CD4-positive, alpha-beta T cell (primary cell): ENCODE measurements at regions not wholly inside any gene's neighbourhood (a gene's known extent, or its start where the extent isn't known, plus 50 kb on each side); places are given as distances from the start of the nearest gene placed in this dataset.

ENCODE experiments used
- ATAC-seq: fragments of 200-7000 bp; cut with Tn5 transposase; one replicate; pipeline ENCODE4 v1.10.0; 2022; ENCODE audit warnings: mild to moderate bottlenecking; ENCODE audit not compliant: poor library complexity
- CTCF ChIA-PET: fragments of 350-600 bp; sonication (Branson Sonifier 250); formaldehyde crosslinking; loops from one replicate; lab custom pipeline; 2021; ENCODE audit warnings: antibody characterized with exemption, inconsistent platforms; lab: Charles Lee
- POLR2A ChIA-PET: fragments of 350-600 bp; sonication (Branson Sonifier 250); formaldehyde crosslinking; loops from one replicate; lab custom pipeline; 2021; ENCODE audit warnings: antibody characterized with exemption, inconsistent platforms; lab: Charles Lee
- DNase-seq, 14 experiments: peaks; one replicate each; pipeline ENCODE4 v3.0.0-alpha.2; 2013 to 2020; ENCODE audit warnings: mixed read lengths in 2 of 14
- H3K27ac ChIP-seq, 2 donors: one replicate each; pipeline versions ENCODE4 v1.5.1 to v1.7.0; 2013; ENCODE audit warnings: low read length in 2 of 2, low read depth in 1 of 2, mild to moderate bottlenecking in 1 of 2
- H3K27me3 ChIP-seq, 2 experiments: 1 replicate in 1 of 2; 2 replicates in 1 of 2; pipeline versions ENCODE4 v1.6.1 to v1.7.0; 2013; ENCODE audit warnings: low read length in 2 of 2, control low read depth in 1 of 2, mild to moderate bottlenecking in 1 of 2, moderate library complexity in 1 of 2; ENCODE audit not compliant: insufficient read depth in 2 of 2, control insufficient read depth in 1 of 2
- H3K36me3 ChIP-seq: one replicate; pipeline ENCODE4 v1.6.1; 2013; ENCODE audit warnings: low read length, control low read depth; ENCODE audit not compliant: insufficient read depth
- H3K4me1 ChIP-seq: one replicate; pipeline ENCODE4 v1.6.1; 2013; ENCODE audit warnings: low read length, control low read depth; ENCODE audit not compliant: insufficient read depth
- H3K4me3 ChIP-seq: one replicate; pipeline ENCODE4 v1.5.1; 2013; ENCODE audit warnings: mild to moderate bottlenecking, low read length, moderate library complexity
- H3K9me3 ChIP-seq, 2 experiments: 1 replicate in 1 of 2; 2 replicates in 1 of 2; pipeline versions ENCODE4 v1.6.1 to v1.7.0; 2013; ENCODE audit warnings: low read length in 2 of 2, mild to moderate bottlenecking in 2 of 2, control low read depth in 1 of 2, moderate library complexity in 1 of 2; ENCODE audit not compliant: control insufficient read depth in 1 of 2, insufficient read depth in 1 of 2
- H3K27ac Mint-ChIP-seq: one replicate; pipeline ENCODE4 v1.8.0; 2020; ENCODE audit warnings: mixed read lengths
- H3K27me3 Mint-ChIP-seq: one replicate; pipeline ENCODE4 v1.8.0; 2021; ENCODE audit warnings: mixed read lengths
- H3K36me3 Mint-ChIP-seq: one replicate; pipeline ENCODE4 v1.8.0; 2021; ENCODE audit warnings: low read depth, mixed read lengths
- H3K4me1 Mint-ChIP-seq: one replicate; pipeline ENCODE4 v1.8.0; 2021; ENCODE audit warnings: low read depth, mixed read lengths
- H3K4me3 Mint-ChIP-seq: one replicate; pipeline ENCODE4 v1.8.0; 2020; ENCODE audit warnings: mild to moderate bottlenecking, mixed read lengths
- H3K9me3 Mint-ChIP-seq: one replicate; pipeline ENCODE4 v1.8.0; 2020; ENCODE audit warnings: mixed read lengths
- intact Hi-C, 2 experiments: fragments of 100-400 bp; cut with DNase I in 1 of 2; cut with micrococcal nuclease in 1 of 2; formaldehyde crosslinking; loops; one replicate each; pipeline versions ENCODE4 v1.15.1 to v1.9.0; 2023 to 2025; cut with DNase I, micrococcal nuclease
- TF ChIP-seq, protein P1 (sequence below): fragments of 200-600 bp; IDR thresholded peaks from one replicate; pipeline ENCODE4 v1.8.0; 2022; ENCODE audit warnings: antibody characterized with exemption, mild to moderate bottlenecking

GRCh38 chr6:140436023-140436811 lies 1061.8 kb upstream of the CITED2 start:
- CTCF ChIA-PET, result no interaction called here
- TF ChIP-seq, protein P1, sequence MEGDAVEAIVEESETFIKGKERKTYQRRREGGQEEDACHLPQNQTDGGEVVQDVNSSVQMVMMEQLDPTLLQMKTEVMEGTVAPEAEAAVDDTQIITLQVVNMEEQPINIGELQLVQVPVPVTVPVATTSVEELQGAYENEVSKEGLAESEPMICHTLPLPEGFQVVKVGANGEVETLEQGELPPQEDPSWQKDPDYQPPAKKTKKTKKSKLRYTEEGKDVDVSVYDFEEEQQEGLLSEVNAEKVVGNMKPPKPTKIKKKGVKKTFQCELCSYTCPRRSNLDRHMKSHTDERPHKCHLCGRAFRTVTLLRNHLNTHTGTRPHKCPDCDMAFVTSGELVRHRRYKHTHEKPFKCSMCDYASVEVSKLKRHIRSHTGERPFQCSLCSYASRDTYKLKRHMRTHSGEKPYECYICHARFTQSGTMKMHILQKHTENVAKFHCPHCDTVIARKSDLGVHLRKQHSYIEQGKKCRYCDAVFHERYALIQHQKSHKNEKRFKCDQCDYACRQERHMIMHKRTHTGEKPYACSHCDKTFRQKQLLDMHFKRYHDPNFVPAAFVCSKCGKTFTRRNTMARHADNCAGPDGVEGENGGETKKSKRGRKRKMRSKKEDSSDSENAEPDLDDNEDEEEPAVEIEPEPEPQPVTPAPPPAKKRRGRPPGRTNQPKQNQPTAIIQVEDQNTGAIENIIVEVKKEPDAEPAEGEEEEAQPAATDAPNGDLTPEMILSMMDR, result no peak
- no peaks in the 10 kb centered on the region for H3K36me3 Mint-ChIP-seq

DNA sequence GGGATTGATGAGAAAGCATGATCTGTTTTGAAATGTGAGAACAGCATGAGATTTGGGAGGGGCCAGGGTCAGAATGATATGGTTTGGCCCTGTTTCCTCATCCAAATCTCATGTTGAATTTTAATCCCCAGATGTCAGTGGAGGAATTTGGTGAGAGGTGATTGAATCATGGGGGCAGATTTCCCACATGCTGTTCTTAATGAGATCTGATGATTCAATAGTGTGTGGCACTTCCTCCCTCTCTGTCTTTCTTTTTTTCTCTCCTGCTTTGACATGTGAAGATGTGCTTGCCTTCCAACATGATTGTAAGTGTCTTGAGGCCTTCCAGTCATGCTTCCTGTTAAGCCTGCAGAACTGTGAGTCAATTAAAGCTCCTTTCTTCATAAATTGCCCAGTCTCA lies 1060.3 kb upstream of the CITED2 start:
- CTCF ChIA-PET, result no interaction called here
- Histone ChIP-seq H3K36me3 (no peaks in the 10 kb centered on the region), H3K27me3 (no peaks in the 10 kb centered on the region), H3K9me3 (no peaks in the 10 kb centered on the region), H3K4me3 (no peak overlapping the region), H3K27ac (no peak overlapping the region), H3K4me1 (no peaks in the 10 kb centered on the region)
- no peak for DNase-seq
- H3K9me3 Mint-ChIP-seq, result no peaks in the 10 kb centered on the region
- no peaks in the 10 kb centered on the region for H3K27me3 Mint-ChIP-seq
- H3K4me1 Mint-ChIP-seq, result no peaks in the 10 kb centered on the region
- intact Hi-C loops, result no loop called here
- TF ChIP-seq, protein P1, result no peak
- POLR2A ChIA-PET, result no interaction called here
- H3K27ac Mint-ChIP-seq, result no peak overlapping the region
- ATAC-seq, result no peak
- no peak overlapping the region for H3K4me3 Mint-ChIP-seq
- H3K36me3 Mint-ChIP-seq, result no peaks in the 10 kb centered on the region

More at GRCh38 chr6:140436023-140436811, 1061.8 kb upstream of the CITED2 start:
- H3K9me3 ChIP-seq, result no peaks in the 10 kb centered on the region
- POLR2A ChIA-PET, result no interaction called here
- H3K4me1 ChIP-seq, result no peaks in the 10 kb centered on the region
- Mint-ChIP-seq H3K27ac (no peak overlapping the region), H3K4me1 (no peaks in the 10 kb centered on the region), H3K9me3 (no peaks in the 10 kb centered on the region), H3K27me3 (no peaks in the 10 kb centered on the region), H3K4me3 (no peak overlapping the region)
- no peak overlapping the region for H3K4me3 ChIP-seq
- ATAC-seq (no peak), DNase-seq (no peak)
- H3K36me3 ChIP-seq, result no peaks in the 10 kb centered on the region
- H3K27ac ChIP-seq, result no peak overlapping the region
- intact Hi-C loops, result no loop called here
- no peaks in the 10 kb centered on the region for H3K27me3 ChIP-seq

- Histone ChIP-seq H3K4me3 (no peak overlapping the region), H3K27me3 (no peaks in the 10 kb centered on the region), H3K36me3 (no peaks in the 10 kb centered on the region), H3K9me3 (no peaks in the 10 kb centered on the region), H3K4me1 (no peaks in the 10 kb centered on the region), H3K27ac (no peak overlapping the region)
- H3K4me3 Mint-ChIP-seq, result no peak overlapping the region
- DNase-seq, result no peak
- no peaks in the 10 kb centered on the region for H3K9me3 Mint-ChIP-seq
- no peaks in the 10 kb centered on the region for H3K27me3 Mint-ChIP-seq
- H3K4me1 Mint-ChIP-seq, result no peaks in the 10 kb centered on the region
- ATAC-seq, result no peak
- intact Hi-C loops, result no loop called here
- no peak overlapping the region for H3K27ac Mint-ChIP-seq
- TF ChIP-seq, protein P1, result no peak
- CTCF ChIA-PET, result no interaction called here
- POLR2A ChIA-PET, result no interaction called here
- H3K36me3 Mint-ChIP-seq, result no peaks in the 10 kb centered on the region
These were observed 1058.6 kb upstream of the CITED2 start for GRCh38 chr6:140433072-140433471.
